Suprapubic skin (tissue), 4 donors: ENCODE measurements at regions not wholly inside any gene's neighbourhood (a gene's known extent, or its start where the extent isn't known, plus 50 kb on each side); places are given as distances from the start of the nearest gene placed in this dataset.

ENCODE experiments used
- DNase-seq, 2 donors: peaks; one replicate each; pipeline ENCODE4 v3.0.0-alpha.2; 2019; ENCODE audit warnings: low spot score in 2 of 2
- H3K27ac ChIP-seq: fragments of 200-600 bp; sonication (generic); one replicate; pipeline ENCODE4 v1.5.1; 2019
- H3K27me3 ChIP-seq: fragments of 200-600 bp; sonication (generic); one replicate; pipeline ENCODE4 v1.5.1; 2019
- H3K36me3 ChIP-seq: fragments of 200-600 bp; sonication (generic); one replicate; pipeline ENCODE4 v1.5.1; 2019
- H3K4me1 ChIP-seq: fragments of 200-600 bp; sonication (generic); one replicate; pipeline ENCODE4 v1.5.1; 2019
- H3K4me3 ChIP-seq: fragments of 200-600 bp; sonication (generic); one replicate; pipeline ENCODE4 v1.5.1; 2019; ENCODE audit warnings: mild to moderate bottlenecking
- H3K9me3 ChIP-seq: fragments of 200-600 bp; sonication (generic); one replicate; pipeline ENCODE4 v1.5.1; 2019
- CTCF ChIP-seq, 2 donors: fragments of 200-600 bp in 1 of 2; fragments of 450-650 bp in 1 of 2; sonication (generic) in 1 of 2; IDR thresholded peaks; one replicate each; pipeline ENCODE4 v1.5.1; 2016 to 2019; ENCODE audit warnings: antibody characterized with exemption in 2 of 2, mild to moderate bottlenecking in 1 of 2, moderate library complexity in 1 of 2
- EP300 ChIP-seq: sonication (generic); formaldehyde crosslinking; IDR thresholded peaks from one replicate; pipeline ENCODE4 v1.6.1; 2017; ENCODE audit warnings: antibody characterized with exemption
- POLR2A ChIP-seq, 2 donors: fragments of 450-650 bp; IDR thresholded peaks; one replicate each; pipeline ENCODE4 v1.6.1; 2017; ENCODE audit warnings: antibody characterized with exemption in 2 of 2, mild to moderate bottlenecking in 2 of 2, moderate library complexity in 2 of 2
- POLR2AphosphoS5 ChIP-seq, 3 donors: sonication (generic); formaldehyde crosslinking; IDR thresholded peaks; one replicate each; pipeline ENCODE4 v1.6.1; 2017; ENCODE audit warnings: antibody characterized with exemption in 3 of 3
- WGBS: methylation state at CpG from one replicate; pipeline ENCODE4 v1.1.5; 2018; 5-methylcytosine and 5-hydroxymethylcytosine counted together

GRCh38 chr3:137282871-137283270, 325.1 kb downstream of the IL20RB start:
- DNase-seq = no peak
- H3K36me3 ChIP-seq = no peaks in the 10 kb centered on the region
- no peak overlapping the region for H3K4me3 ChIP-seq
- H3K27me3 ChIP-seq = no peaks in the 10 kb centered on the region
- H3K4me1 ChIP-seq = no peaks in the 10 kb centered on the region
- TF ChIP-seq EP300 (no peak), POLR2AphosphoS5 (IDR thresholded peaks at IDR 0.05) (no peak), POLR2A (IDR thresholded peaks at IDR 0.05) (no peak), CTCF (IDR thresholded peaks at IDR 0.05) (no peak)
- no peaks in the 10 kb centered on the region for H3K9me3 ChIP-seq
- H3K27ac ChIP-seq = no peak overlapping the region

- no peak for DNase-seq
- Histone ChIP-seq H3K4me1 (no peaks in the 10 kb centered on the region), H3K36me3 (no peaks in the 10 kb centered on the region), H3K27me3 (no peaks in the 10 kb centered on the region), H3K27ac (no peak overlapping the region), H3K4me3 (no peak overlapping the region), H3K9me3 (no peaks in the 10 kb centered on the region)
- 89% methylated on average over 2 of the region's 2 CpGs for WGBS
- no peak for TF ChIP-seq POLR2AphosphoS5 (IDR thresholded peaks at IDR 0.05)
- TF ChIP-seq POLR2A (IDR thresholded peaks at IDR 0.05) = no peak
Measured at GRCh38 chr3:137285924-137286323, 328.1 kb downstream of the IL20RB start.

- Histone ChIP-seq H3K27me3 (no peaks in the 10 kb centered on the region), H3K4me3 (no peak overlapping the region), H3K27ac (no peak overlapping the region), H3K9me3 (no peaks in the 10 kb centered on the region), H3K4me1 (no peaks in the 10 kb centered on the region), H3K36me3 (no peaks in the 10 kb centered on the region)
- WGBS = 100% methylated on average over 1 of the region's 1 CpG
- no peak for DNase-seq
- TF ChIP-seq CTCF (IDR thresholded peaks at IDR 0.05) = no peak
- no peak for TF ChIP-seq POLR2AphosphoS5 (IDR thresholded peaks at IDR 0.05)
- no peak for TF ChIP-seq EP300
Measured at GRCh38 chr3:137293086-137293485, 335.3 kb downstream of the IL20RB start.

- no peak overlapping the region for H3K4me3 ChIP-seq
- DNase-seq = no peak
- H3K9me3 ChIP-seq = no peaks in the 10 kb centered on the region
- no peak for TF ChIP-seq EP300
- no peak for TF ChIP-seq POLR2AphosphoS5 (IDR thresholded peaks at IDR 0.05)
- no peak for TF ChIP-seq CTCF (IDR thresholded peaks at IDR 0.05)
- no peak for TF ChIP-seq POLR2A (IDR thresholded peaks at IDR 0.05)
- WGBS = 81% methylated on average over 5 of the region's 5 CpGs
- no peaks in the 10 kb centered on the region for H3K36me3 ChIP-seq
- no peaks in the 10 kb centered on the region for H3K27me3 ChIP-seq
- no peak overlapping the region for H3K27ac ChIP-seq
- H3K4me1 ChIP-seq = no peaks in the 10 kb centered on the region
Measured at GRCh38 chr3:137294139-137294538, 336.4 kb downstream of the IL20RB start.

GRCh38 chr3:137294839-137295238, 337.1 kb downstream of the IL20RB start:
- Histone ChIP-seq H3K4me1 (no peaks in the 10 kb centered on the region), H3K27me3 (no peaks in the 10 kb centered on the region), H3K4me3 (no peak overlapping the region), H3K9me3 (no peaks in the 10 kb centered on the region), H3K36me3 (no peaks in the 10 kb centered on the region), H3K27ac (no peak overlapping the region)
- WGBS = 67% methylated on average over 1 of the region's 1 CpG
- no peak for DNase-seq
- no peak for TF ChIP-seq POLR2A (IDR thresholded peaks at IDR 0.05)
- no peak for TF ChIP-seq CTCF (IDR thresholded peaks at IDR 0.05)
- no peak for TF ChIP-seq POLR2AphosphoS5 (IDR thresholded peaks at IDR 0.05)
- no peak for TF ChIP-seq EP300

GRCh38 chr3:137295336-137295735, 337.6 kb downstream of the IL20RB start:
- Histone ChIP-seq H3K27ac (no peak overlapping the region), H3K36me3 (no peaks in the 10 kb centered on the region), H3K9me3 (no peaks in the 10 kb centered on the region), H3K4me3 (no peak overlapping the region), H3K4me1 (no peaks in the 10 kb centered on the region), H3K27me3 (no peaks in the 10 kb centered on the region)
- no peak for DNase-seq
- WGBS = 89% methylated on average over 3 of the region's 3 CpGs
- no peak for TF ChIP-seq POLR2A (IDR thresholded peaks at IDR 0.05)
- TF ChIP-seq EP300 = no peak
- TF ChIP-seq POLR2AphosphoS5 (IDR thresholded peaks at IDR 0.05) = no peak
- TF ChIP-seq CTCF (IDR thresholded peaks at IDR 0.05) = no peak
